Heart left ventricle (tissue), 16 donors: ENCODE measurements at regions not wholly inside any gene's neighbourhood (a gene's known extent, or its start where the extent isn't known, plus 50 kb on each side); places are given as distances from the start of the nearest gene placed in this dataset.
A peak's percentile ranks its signal among the peaks of the same experiment; 100 is the strongest.
"Not testable (repeated sequence)": the region's sequence is repeated elsewhere in the genome, so short reads cannot be mapped to it uniquely, and the experiment has no call there.

ENCODE experiments used
- ATAC-seq, 4 donors: fragments of 200-7000 bp; cut with Tn5 transposase; one replicate each; pipeline ENCODE4 v1.9.1; 2020 to 2022; ENCODE audit warnings: moderate library complexity in 4 of 4, mild to moderate bottlenecking in 3 of 4, moderate number of reproducible peaks in 1 of 4
- DNase-seq, 5 donors: peaks; one replicate each; pipeline ENCODE4 v3.0.0-alpha.2; 2020
- H3K27ac ChIP-seq, 12 donors: fragments of 200-600 bp; sonication (generic) in 4 of 12; one replicate each; pipeline versions ENCODE4 v1.5.0 to v1.8.0; 2016 to 2022; ENCODE audit warnings: mild to moderate bottlenecking in 2 of 12
- H3K27me3 ChIP-seq, 9 donors: fragments of 200-600 bp; sonication (generic) in 2 of 9; one replicate each; pipeline versions ENCODE4 v1.5.1 to v1.8.0; 2016 to 2022; ENCODE audit warnings: mild to moderate bottlenecking in 3 of 9
- H3K36me3 ChIP-seq, 9 donors: fragments of 200-600 bp; sonication (generic) in 2 of 9; one replicate each; pipeline versions ENCODE4 v1.5.0 to v1.8.0; 2018 to 2022; ENCODE audit warnings: mild to moderate bottlenecking in 2 of 9
- H3K4me1 ChIP-seq, 12 donors: fragments of 200-600 bp; sonication (generic) in 4 of 12; one replicate each; pipeline versions ENCODE4 v1.5.0 to v1.8.0; 2016 to 2022; ENCODE audit warnings: mild to moderate bottlenecking in 3 of 12
- H3K4me3 ChIP-seq, 12 donors: fragments of 200-600 bp; sonication (generic) in 4 of 12; one replicate each; pipeline versions ENCODE4 v1.5.0 to v1.8.0; 2017 to 2022; ENCODE audit warnings: mild to moderate bottlenecking in 9 of 12, moderate library complexity in 4 of 12
- H3K9me3 ChIP-seq, 12 donors: fragments of 200-600 bp; sonication (generic) in 4 of 12; one replicate each; pipeline versions ENCODE4 v1.5.0 to v1.8.0; 2016 to 2022; ENCODE audit warnings: mild to moderate bottlenecking in 1 of 12
- CTCF ChIP-seq, 12 donors: fragments of 200-600 bp; sonication (generic) in 4 of 12; IDR thresholded peaks; one replicate each; pipeline versions ENCODE4 v1.5.0 to v1.8.0; 2018 to 2022; ENCODE audit warnings: antibody characterized with exemption in 12 of 12, mild to moderate bottlenecking in 5 of 12
- POLR2A ChIP-seq, 2 donors: fragments of 450-650 bp; IDR thresholded peaks; one replicate each; pipeline ENCODE4 v1.6.1; 2017; ENCODE audit warnings: antibody characterized with exemption in 2 of 2, mild to moderate bottlenecking in 2 of 2, moderate library complexity in 2 of 2
- WGBS, 4 donors: extraction: QIAGEN DNeasy Blood & Tissue Kit in 2 of 4; methylation state at CpG; one replicate each; pipeline versions ENCODE4 v1.1.5 to v1.1.7; 2013 to 2018; 5-methylcytosine and 5-hydroxymethylcytosine counted together
- intact Hi-C, 10 donors: fragments of 100-400 bp; cut with DNase I; formaldehyde crosslinking; loops; one replicate each; pipeline versions ENCODE4 v1.11.1 to v1.14.2; 2022
- donor health status: ischemic (EF 13 %, LVEDD 7.1; RV severe dilation, severe dysfunction).
- donor health status: healthy with polysubstance abuse.
- donor health status: DM: no; HTN: yes; CAD: no.
- donor health status: DM: no; HTN: no; CAD: no.
- donor health status: ischemic (EF 25% LVEDD 6.9; RV normal size, moderate dysfunction).
- donor health status: ischemic (EF 25% LVEDD 5.7; RV mildly dilated, moderate dysfunction).
- donor health status: healthy.
- donor health status: DM: yes; HTN: yes; CAD: no.
- donor health status: ischemic (EF 35%, LVEDD 5.7; RV mildly dilated, moderate dysfunction).
- donor health status: nonischemic (EF 11% LVEDD 7.7; RV severe dilation, severe dysfunction).
- donor health status: DM: yes; HTN: yes; CAD: no.
- donor health status: PGD.
- donor health status: ischemic (EF 29% LVEDD 5.4; RV normal size, mild dysfunction).
- donor health status: nonischemic (EF 23%, LVEDD 6.1; RV moderate dilation, normal function).

GRCh38 chr3:20990896-20991295 lies 760.1 kb downstream of the ZNF385D start:
- Histone ChIP-seq H3K27me3 (no peaks in the 10 kb centered on the region), H3K27ac (no peak overlapping the region), H3K4me3 (no peak overlapping the region), H3K4me1 (no peaks in the 10 kb centered on the region), H3K36me3 (no peaks in the 10 kb centered on the region), H3K9me3 (no peaks in the 10 kb centered on the region)
- WGBS, 4 donors, result 49 to 91% (median 71%) methylated on average over 1 of the region's 1 CpG
- DNase-seq, result no peak
- no peak for ATAC-seq
- TF ChIP-seq POLR2A (IDR thresholded peaks at IDR 0.05), result no peak
- TF ChIP-seq CTCF (IDR thresholded peaks at IDR 0.05), result no peak
- intact Hi-C loops, result no loop called here

- DNase-seq, H3K4me1 ChIP-seq, H3K27me3 ChIP-seq, ATAC-seq, H3K4me3 ChIP-seq, intact Hi-C loops, H3K27ac ChIP-seq, H3K36me3 ChIP-seq, H3K9me3 ChIP-seq: not testable (repeated sequence)
Measured at GRCh38 chr3:20989653-20990052, 761.4 kb downstream of the ZNF385D start.

GRCh38 chr3:20984594-20985205 lies 766.3 kb downstream of the ZNF385D start:
- no peak overlapping the region for H3K27ac ChIP-seq
- DNase-seq, result no peak
- ATAC-seq, result no peak
- H3K36me3 ChIP-seq, result no peaks in the 10 kb centered on the region
- intact Hi-C loops, result no loop called here
- H3K27me3 ChIP-seq, result no peaks in the 10 kb centered on the region
- H3K4me1 ChIP-seq, result no peaks in the 10 kb centered on the region
- no peak for TF ChIP-seq CTCF (IDR thresholded peaks at IDR 0.05)
- WGBS, 4 donors, result 33 to 48% (median 43%) methylated on average over 2 of the region's 2 CpGs
- no peaks in the 10 kb centered on the region for H3K9me3 ChIP-seq
- H3K4me3 ChIP-seq, result no peak overlapping the region

- no peaks in the 10 kb centered on the region for H3K36me3 ChIP-seq
- TF ChIP-seq POLR2A (IDR thresholded peaks at IDR 0.05) (no peak), CTCF (IDR thresholded peaks at IDR 0.05) (no peak)
- peaks cover 0 to 12% (median 0%) of the 10 kb centered on the region in 12 donors for H3K4me1 ChIP-seq
- 45 to 54% (median 49%) methylated on average over 5 of the region's 5 CpGs for WGBS, 4 donors
- peak in 2 of 4 donors; percentile 10 to 44 for ATAC-seq
- H3K27ac ChIP-seq, result no peak overlapping the region
- H3K9me3 ChIP-seq, result no peaks in the 10 kb centered on the region
- intact Hi-C loops, result no loop called here
- no peak for DNase-seq
- no peak overlapping the region for H3K4me3 ChIP-seq
- no peaks in the 10 kb centered on the region for H3K27me3 ChIP-seq
Measured at GRCh38 chr3:20975188-20975651, 775.8 kb downstream of the ZNF385D start.

- WGBS, 4 donors, result 71 to 92% (median 74%) methylated on average over 2 to 3 of the region's 3 CpGs
- Histone ChIP-seq H3K27ac (no peak overlapping the region), H3K4me3 (no peak overlapping the region), H3K27me3 (no peaks in the 10 kb centered on the region), H3K4me1 (peaks cover 0 to 12% (median 0%) of the 10 kb centered on the region in 12 donors), H3K9me3 (no peaks in the 10 kb centered on the region), H3K36me3 (no peaks in the 10 kb centered on the region)
- intact Hi-C loops, result no loop called here
- TF ChIP-seq POLR2A (IDR thresholded peaks at IDR 0.05) (no peak), CTCF (IDR thresholded peaks at IDR 0.05) (no peak)
- no peak for DNase-seq
- ATAC-seq, result no peak
Measured at GRCh38 chr3:20974396-20974795, 776.6 kb downstream of the ZNF385D start.

GRCh38 chr3:20970807-20971206 lies 780.2 kb downstream of the ZNF385D start:
- H3K27me3 ChIP-seq, H3K36me3 ChIP-seq, ATAC-seq, H3K9me3 ChIP-seq, DNase-seq, H3K4me1 ChIP-seq, H3K4me3 ChIP-seq, intact Hi-C loops, H3K27ac ChIP-seq: not testable (repeated sequence)
- WGBS, 4 donors, result 75 to 92% (median 84%) methylated on average over 6 to 7 of the region's 7 CpGs

- H3K4me3 ChIP-seq, H3K27ac ChIP-seq, DNase-seq, H3K4me1 ChIP-seq, H3K27me3 ChIP-seq, H3K9me3 ChIP-seq, H3K36me3 ChIP-seq, intact Hi-C loops, ATAC-seq: not testable (repeated sequence)
- WGBS, 4 donors, result 87 to 98% (median 96%) methylated on average over 2 to 3 of the region's 3 CpGs
Measured at GRCh38 chr3:20967485-20967884, 781.5 kb upstream of the SGO1 start.
